Lower leg skin (tissue), 3 donors: ENCODE measurements at regions not wholly inside any gene's neighbourhood (a gene's known extent, or its start where the extent isn't known, plus 50 kb on each side); places are given as distances from the start of the nearest gene placed in this dataset.

Experiments used
- CTCF ChIP-seq, 3 donors: fragments of 450-650 bp; IDR thresholded peaks; one replicate each; pipeline ENCODE4 v1.5.1; 2016; ENCODE audit warnings: antibody characterized with exemption in 3 of 3, mild to moderate bottlenecking in 3 of 3, moderate library complexity in 2 of 3
- POLR2A ChIP-seq, 2 donors: fragments of 450-650 bp; IDR thresholded peaks; one replicate each; pipeline ENCODE4 v1.6.1; 2016 to 2017; ENCODE audit warnings: antibody characterized with exemption in 2 of 2, mild to moderate bottlenecking in 1 of 2, moderate library complexity in 1 of 2

GRCh38 chr7:68485253-68485917, 1112.9 kb upstream of the AUTS2 start:
- TF ChIP-seq CTCF (IDR thresholded peaks at IDR 0.05) (no peak), POLR2A (IDR thresholded peaks at IDR 0.05) (no peak)
